ENCODE measurements at regions not wholly inside any gene's neighbourhood (a gene's known extent, or its start where the extent isn't known, plus 50 kb on each side); places are given as distances from the start of the nearest gene placed in this dataset.

- no peak overlapping the region for H3K4me3 ChIP-seq (ENCODE audit: low read depth, poor library complexity, severe bottlenecking)
- peak; percentile 66 to 87 for DNase-seq (ENCODE audit: low spot score in 2 of 2)
- no peak for TF ChIP-seq CTCF (IDR thresholded peaks at IDR 0.05)
- TF ChIP-seq POLR2A (IDR thresholded peaks at IDR 0.05), result no peak
- WGBS, 2 donors, result 54 to 59% methylated on average over 4 of the region's 4 CpGs
- intact Hi-C loops (cut with DNase I; ENCODE audit: low total_unique reads), result no loop called here
These were observed 60.0 kb upstream of the BANK1 start for GRCh38 chr4:101730291-101731117.

GRCh38 chr4:101727238-101727637, 63.3 kb upstream of the BANK1 start:
- DNase-seq (ENCODE audit: low spot score in 2 of 2), result no peak
- TF ChIP-seq POLR2A (IDR thresholded peaks at IDR 0.05) (no peak), CTCF (IDR thresholded peaks at IDR 0.05) (no peak)
- intact Hi-C loops (cut with DNase I; ENCODE audit: low total_unique reads), result no loop called here
- no peak overlapping the region for H3K4me3 ChIP-seq (ENCODE audit: low read depth, poor library complexity, severe bottlenecking)

GRCh38 chr4:101724093-101724492, 66.4 kb upstream of the BANK1 start:
- 71 to 79% methylated on average over 2 of the region's 2 CpGs for WGBS, 2 donors
- intact Hi-C loops (cut with DNase I; ENCODE audit: low total_unique reads), result no loop called here
- no peak overlapping the region for H3K4me3 ChIP-seq (ENCODE audit: low read depth, poor library complexity, severe bottlenecking)
- no peak for DNase-seq (ENCODE audit: low spot score in 2 of 2)
- TF ChIP-seq POLR2A (IDR thresholded peaks at IDR 0.05), result no peak
- TF ChIP-seq CTCF (IDR thresholded peaks at IDR 0.05), result no peak

- no peak for TF ChIP-seq CTCF (IDR thresholded peaks at IDR 0.05)
- TF ChIP-seq POLR2A (IDR thresholded peaks at IDR 0.05), result no peak
- DNase-seq (ENCODE audit: low spot score in 2 of 2), result no peak
- H3K4me3 ChIP-seq (ENCODE audit: low read depth, poor library complexity, severe bottlenecking), result no peak overlapping the region
- intact Hi-C loops (cut with DNase I; ENCODE audit: low total_unique reads), result no loop called here
- 64 to 67% methylated on average over 3 of the region's 3 CpGs for WGBS, 2 donors
These were observed 71.7 kb upstream of the BANK1 start for GRCh38 chr4:101718810-101719209.

- intact Hi-C loops (cut with DNase I; ENCODE audit: low total_unique reads), result no loop called here
- no peak for DNase-seq (ENCODE audit: low spot score in 2 of 2)
- TF ChIP-seq CTCF (IDR thresholded peaks at IDR 0.05), result no peak
- TF ChIP-seq POLR2A (IDR thresholded peaks at IDR 0.05), result no peak
- H3K4me3 ChIP-seq (ENCODE audit: low read depth, poor library complexity, severe bottlenecking), result no peak overlapping the region
- WGBS, 2 donors, result 61 to 62% methylated on average over 2 of the region's 2 CpGs
These were observed 78.8 kb upstream of the BANK1 start for GRCh38 chr4:101711590-101712260.
